HEK293 (cell line): ENCODE measurements at regions not wholly inside any gene's neighbourhood (a gene's known extent, or its start where the extent isn't known, plus 50 kb on each side); places are given as distances from the start of the nearest gene placed in this dataset.

Source experiments
- CTCF ChIA-PET: fragments of 350-600 bp; formaldehyde crosslinking; extraction: SDS; loops from one replicate; lab custom pipeline; 2021; ENCODE audit warnings: antibody characterized with exemption; lab: Yijun Ruan, JAX
- POLR2A ChIA-PET: fragments of 300-600 bp; formaldehyde crosslinking; extraction: SDS; loops from one replicate; lab custom pipeline; 2020; ENCODE audit warnings: antibody characterized with exemption, inconsistent platforms; lab: Yijun Ruan, JAX
- H3K27ac ChIP-seq: fragments of 200-500 bp; sonication (Bioruptor generic); 2 replicates; pipeline ENCODE4 v1.5.1; 2014; ENCODE audit warnings: low read depth, low read length, control low read depth, inconsistent platforms; ENCODE audit errors: extremely low read depth
- H3K36me3 ChIP-seq, 2 experiments: fragments of 200-500 bp in 1 of 2; sonication (Bioruptor generic) in 1 of 2; 1 replicate in 1 of 2; 2 replicates in 1 of 2; pipeline ENCODE4 v1.5.1; 2014 to 2017; ENCODE audit warnings: inconsistent platforms in 2 of 2, low read length in 2 of 2; ENCODE audit not compliant: control insufficient read depth in 2 of 2, insufficient read depth in 1 of 2
- H3K4me1 ChIP-seq: fragments of 200-500 bp; sonication (Bioruptor generic); 2 replicates; pipeline ENCODE4 v1.5.1; 2014; ENCODE audit warnings: mild to moderate bottlenecking, low read length, inconsistent platforms; ENCODE audit not compliant: control insufficient read depth, insufficient read depth
- H3K4me3 ChIP-seq: 2 replicates; pipeline ENCODE4 v1.5.1; 2011; ENCODE audit warnings: low read depth, mild to moderate bottlenecking, control low read depth, low read length, moderate library complexity
- H3K9me3 ChIP-seq: fragments of 200-500 bp; sonication (Bioruptor generic); 2 replicates; pipeline ENCODE4 v1.5.1; 2014; ENCODE audit warnings: low read depth, low read length, inconsistent platforms; ENCODE audit not compliant: control insufficient read depth, insufficient read depth
- GLI2 ChIP-seq: fragments of 450-650 bp; formaldehyde crosslinking; IDR thresholded peaks from 2 replicates; pipeline ENCODE4; 2017; ENCODE audit warnings: missing biosample characterization, missing genetic modification characterization, low read depth, borderline replicate concordance
- KLF7 ChIP-seq: fragments of 450-650 bp; formaldehyde crosslinking; IDR thresholded peaks from 2 replicates; pipeline ENCODE4 v1.5.1; 2016; ENCODE audit warnings: missing biosample characterization, missing genetic modification characterization, borderline replicate concordance
- KLF8 ChIP-seq: fragments of 450-650 bp; formaldehyde crosslinking; IDR thresholded peaks from 2 replicates; pipeline ENCODE4 v1.5.1; 2016; ENCODE audit warnings: missing biosample characterization, missing genetic modification characterization
- REST ChIP-seq: fragments of 450-650 bp; formaldehyde crosslinking; IDR thresholded peaks from 2 replicates; pipeline ENCODE4 v1.5.1; 2016; ENCODE audit warnings: missing biosample characterization, missing genetic modification characterization
- SCRT2 ChIP-seq: fragments of 450-650 bp; formaldehyde crosslinking; IDR thresholded peaks from 2 replicates; pipeline ENCODE4 v1.5.1; 2016; ENCODE audit warnings: missing biosample characterization, missing genetic modification characterization
- TRIM28 ChIP-seq: IDR thresholded peaks from 2 replicates; pipeline ENCODE4 v1.6.1; 2011; ENCODE audit warnings: low read length, control low read depth, borderline replicate concordance
- ZBTB11 ChIP-seq: fragments of 450-650 bp; formaldehyde crosslinking; conservative IDR thresholded peaks from 2 replicates; pipeline ENCODE4 v1.5.1; 2016; ENCODE audit warnings: low read depth, missing biosample characterization, missing genetic modification characterization
- ZBTB17 ChIP-seq: fragments of 450-650 bp; formaldehyde crosslinking; IDR thresholded peaks from 2 replicates; pipeline ENCODE4 v1.5.1; 2016; ENCODE audit warnings: missing biosample characterization, missing genetic modification characterization
- ZBTB20 ChIP-seq: fragments of 450-650 bp; formaldehyde crosslinking; IDR thresholded peaks from 2 replicates; pipeline ENCODE4 v1.5.1; 2016; ENCODE audit warnings: missing biosample characterization, missing genetic modification characterization
- ZFHX2 ChIP-seq: fragments of 450-650 bp; formaldehyde crosslinking; conservative IDR thresholded peaks from 2 replicates; pipeline ENCODE4 v1.5.1; 2016; ENCODE audit warnings: missing biosample characterization, missing genetic modification characterization
- ZNF132 ChIP-seq: fragments of 450-650 bp; formaldehyde crosslinking; IDR thresholded peaks from 2 replicates; pipeline ENCODE4 v1.5.1; 2017; ENCODE audit warnings: missing biosample characterization, missing genetic modification characterization, borderline replicate concordance
- ZNF133 ChIP-seq: fragments of 450-650 bp; formaldehyde crosslinking; IDR thresholded peaks from 2 replicates; pipeline ENCODE4 v1.5.1; 2016; ENCODE audit warnings: missing biosample characterization, missing genetic modification characterization
- ZNF223 ChIP-seq: fragments of 450-650 bp; formaldehyde crosslinking; IDR thresholded peaks from 2 replicates; pipeline ENCODE4 v1.5.1; 2016; ENCODE audit warnings: missing biosample characterization, missing genetic modification characterization
- ZNF248 ChIP-seq: fragments of 450-650 bp; formaldehyde crosslinking; IDR thresholded peaks from 2 replicates; pipeline ENCODE4 v1.5.1; 2017; ENCODE audit warnings: missing biosample characterization, missing genetic modification characterization
- ZNF292 ChIP-seq: fragments of 450-650 bp; formaldehyde crosslinking; IDR thresholded peaks from 2 replicates; pipeline ENCODE4 v1.5.1; 2016; ENCODE audit warnings: low read depth, missing biosample characterization, missing genetic modification characterization, borderline replicate concordance
- ZNF341 ChIP-seq: fragments of 450-650 bp; formaldehyde crosslinking; IDR thresholded peaks from 2 replicates; pipeline ENCODE4; 2016; ENCODE audit warnings: low read depth, missing biosample characterization, missing genetic modification characterization
- ZNF366 ChIP-seq: fragments of 450-650 bp; formaldehyde crosslinking; conservative IDR thresholded peaks from 2 replicates; pipeline ENCODE4 v1.5.1; 2016; ENCODE audit warnings: missing biosample characterization, missing genetic modification characterization
- ZNF416 ChIP-seq: fragments of 450-650 bp; formaldehyde crosslinking; IDR thresholded peaks from 2 replicates; pipeline ENCODE4 v1.5.1; 2016; ENCODE audit warnings: missing biosample characterization, missing genetic modification characterization
- ZNF629 ChIP-seq: fragments of 450-650 bp; formaldehyde crosslinking; IDR thresholded peaks from 2 replicates; pipeline ENCODE4 v1.5.1; 2017; ENCODE audit warnings: missing biosample characterization, missing genetic modification characterization
- ZSCAN18 ChIP-seq: fragments of 450-650 bp; formaldehyde crosslinking; IDR thresholded peaks from 2 replicates; pipeline ENCODE4 v1.5.1; 2016; ENCODE audit warnings: missing biosample characterization, missing genetic modification characterization
- ZSCAN23 ChIP-seq: fragments of 450-650 bp; formaldehyde crosslinking; IDR thresholded peaks from 2 replicates; pipeline ENCODE4 v1.5.1; 2016; ENCODE audit warnings: missing biosample characterization, missing genetic modification characterization
- TF ChIP-seq, protein P1 (sequence below): fragments of 450-650 bp; IDR thresholded peaks from 2 replicates; pipeline ENCODE4 v1.5.1; 2018; ENCODE audit warnings: missing biosample characterization, mild to moderate bottlenecking, missing genetic modification characterization

GRCh38 chr3:128551451-128551850 lies 58.5 kb upstream of the GATA2 start (continued):
- TF ChIP-seq ZBTB11 (tag by site-specific recombination) (no peak), TRIM28 (no peak), REST (tag by site-specific recombination) (no peak), ZBTB17 (no peak), KLF8 (tag by site-specific recombination) (no peak), ZBTB20 (tag by site-specific recombination) (no peak)

DNA sequence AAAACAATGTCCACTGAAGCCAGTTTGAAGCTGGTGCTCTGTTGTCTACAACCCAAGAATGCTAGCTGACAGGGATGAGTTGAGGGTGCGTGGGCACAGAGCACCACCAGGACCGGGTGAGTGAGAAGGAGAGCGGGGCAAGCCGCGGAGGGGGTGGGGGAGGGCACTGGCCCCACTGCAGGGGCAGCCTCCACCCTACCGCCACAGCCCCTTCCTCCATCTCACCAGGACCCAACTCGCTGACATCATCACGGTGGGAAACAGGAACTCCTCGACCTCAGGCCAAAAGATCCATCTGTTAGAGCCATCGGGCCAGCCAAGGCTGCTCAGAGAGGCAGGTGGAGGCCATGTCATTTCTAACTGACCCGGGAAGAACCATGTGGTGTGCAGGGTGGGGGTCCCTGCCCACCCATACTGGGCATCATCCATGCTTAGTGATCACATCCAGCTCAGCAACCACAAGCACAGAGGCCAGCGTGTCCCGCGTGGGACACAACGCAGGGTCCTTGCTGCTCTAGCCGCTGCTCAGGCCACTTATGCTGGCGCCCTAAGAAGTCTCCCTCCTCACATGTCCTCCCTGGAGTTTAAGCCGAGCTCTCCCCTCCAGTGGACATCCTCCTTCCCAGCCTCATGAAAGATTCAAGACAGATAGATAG lies 57.6 kb upstream of the GATA2 start:
- no peak overlapping the region for H3K4me3 ChIP-seq
- no peaks in the 10 kb centered on the region for H3K4me1 ChIP-seq
- ChIA-PET POLR2A (interaction anchor here (1.4 kb wide), 1 partner anchor 18 kb away, joined by 3 read pairs; no protein-coding TSS in a partner anchor), CTCF (no interaction called here)
- H3K9me3 ChIP-seq = no peaks in the 10 kb centered on the region
- no peak overlapping the region for H3K27ac ChIP-seq
- H3K36me3 ChIP-seq = no peaks in the 10 kb centered on the region
- TF ChIP-seq ZNF341 (tag by site-specific recombination) (no peak), ZSCAN18 (tag by site-specific recombination) (no peak), ZFHX2 (tag by site-specific recombination) (no peak), SCRT2 (tag by site-specific recombination) (no peak), KLF7 (no peak), GLI2 (tag by site-specific recombination) (no peak), ZNF292 (tag by site-specific recombination) (no peak), KLF8 (tag by site-specific recombination) (no peak), ZNF366 (tag by site-specific recombination) (no peak), ZNF416 (no peak), ZNF223 (no peak), ZSCAN23 (tag by site-specific recombination) (no peak), ZNF133 (no peak), ZBTB11 (tag by site-specific recombination) (no peak), ZNF248 (no peak), ZNF132 (no peak), ZNF629 (tag by site-specific recombination) (no peak)
- TF ChIP-seq, protein P1, sequence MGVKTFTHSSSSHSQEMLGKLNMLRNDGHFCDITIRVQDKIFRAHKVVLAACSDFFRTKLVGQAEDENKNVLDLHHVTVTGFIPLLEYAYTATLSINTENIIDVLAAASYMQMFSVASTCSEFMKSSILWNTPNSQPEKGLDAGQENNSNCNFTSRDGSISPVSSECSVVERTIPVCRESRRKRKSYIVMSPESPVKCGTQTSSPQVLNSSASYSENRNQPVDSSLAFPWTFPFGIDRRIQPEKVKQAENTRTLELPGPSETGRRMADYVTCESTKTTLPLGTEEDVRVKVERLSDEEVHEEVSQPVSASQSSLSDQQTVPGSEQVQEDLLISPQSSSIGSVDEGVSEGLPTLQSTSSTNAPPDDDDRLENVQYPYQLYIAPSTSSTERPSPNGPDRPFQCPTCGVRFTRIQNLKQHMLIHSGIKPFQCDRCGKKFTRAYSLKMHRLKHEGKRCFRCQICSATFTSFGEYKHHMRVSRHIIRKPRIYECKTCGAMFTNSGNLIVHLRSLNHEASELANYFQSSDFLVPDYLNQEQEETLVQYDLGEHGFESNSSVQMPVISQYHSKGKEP = no peak
